ENCODE measurements at regions not wholly inside any gene's neighbourhood (a gene's known extent, or its start where the extent isn't known, plus 50 kb on each side); places are given as distances from the start of the nearest gene placed in this dataset.

DNA sequence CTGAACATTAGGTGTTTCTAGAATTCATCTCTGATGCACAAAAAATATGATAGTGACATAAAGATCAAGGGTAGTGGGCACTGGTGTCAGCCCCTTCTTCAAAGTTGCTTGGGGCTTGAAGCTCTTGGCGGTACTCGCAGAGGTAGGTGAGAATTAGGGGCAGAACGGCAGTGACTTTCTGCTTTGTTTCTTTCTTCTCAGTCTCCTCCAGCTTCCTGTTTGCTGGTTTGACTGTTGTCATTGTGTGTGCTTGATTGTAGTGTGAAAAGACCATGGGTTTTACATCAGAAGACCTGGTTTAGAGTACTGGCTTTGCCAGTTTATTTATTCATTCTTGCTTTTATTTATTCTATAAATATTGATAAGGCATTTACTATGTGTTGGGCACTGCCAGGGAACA, 156.7 kb upstream of the PLET1 start:
- 11% methylated on average over 3 of the region's 3 CpGs for WGBS (ENCODE audit: low lambda C conversion rate)
- Histone ChIP-seq H3K9me3 (ENCODE audit: low read length) (peaks cover 7% of the 10 kb centered on the region; the same call in 1 of the 2 replicates), H3K4me2 (ENCODE audit: low read depth, low read length) (no peak overlapping the region), H3K4me3 (replicated peaks in 1 of 3; ENCODE audit: insufficient read depth in 1 of 3, low read depth in 2 of 3, low read length in 3 of 3) (no peak overlapping the region), H3K4me1 (ENCODE audit: insufficient read depth, low read length) (no peaks in the 10 kb centered on the region), H2AFZ (ENCODE audit: low read length) (no peak overlapping the region), H4K20me1 (ENCODE audit: insufficient read depth, low read length) (no peaks in the 10 kb centered on the region), H3K9ac (ENCODE audit: insufficient read depth, low read depth, low read length) (no peak overlapping the region), H3K27me3 (ENCODE audit: control insufficient read depth in 1 of 2, insufficient read depth in 2 of 2, low read length in 2 of 2) (no peaks in the 10 kb centered on the region), H3K79me2 (ENCODE audit: insufficient read depth, low read length) (no peaks in the 10 kb centered on the region), H3K36me3 (replicated peaks in 1 of 2; ENCODE audit: control insufficient read depth in 1 of 2, insufficient read depth in 2 of 2, low read length in 2 of 2) (no peaks in the 10 kb centered on the region), H3K27ac (ENCODE audit: extremely low read length, insufficient read depth, low read length) (no peak overlapping the region)
- no peak for TF ChIP-seq ZIK1 (CRISPR knock-in tag; IDR thresholded peaks at IDR 0.05; ENCODE audit: borderline replicate concordance, low read depth)
- no peak for TF ChIP-seq CHCHD3 (CRISPR knock-in tag; IDR thresholded peaks at IDR 0.05)
- no peak for TF ChIP-seq LBX2 (CRISPR knock-in tag; IDR thresholded peaks at IDR 0.05; ENCODE audit: borderline replicate concordance)
- TF ChIP-seq SMAD9 (CRISPR knock-in tag; IDR thresholded peaks at IDR 0.05), result no peak
- TF ChIP-seq ZNF256 (CRISPR knock-in tag; conservative IDR thresholded peaks at IDR 0.05), result no peak
- TF ChIP-seq ZNF660 (CRISPR knock-in tag; IDR thresholded peaks at IDR 0.05; ENCODE audit: borderline replicate concordance, low read depth), result no peak
- TF ChIP-seq HMG20A (CRISPR knock-in tag; IDR thresholded peaks at IDR 0.05; ENCODE audit: borderline replicate concordance), result no peak
- TF ChIP-seq, protein P1, sequence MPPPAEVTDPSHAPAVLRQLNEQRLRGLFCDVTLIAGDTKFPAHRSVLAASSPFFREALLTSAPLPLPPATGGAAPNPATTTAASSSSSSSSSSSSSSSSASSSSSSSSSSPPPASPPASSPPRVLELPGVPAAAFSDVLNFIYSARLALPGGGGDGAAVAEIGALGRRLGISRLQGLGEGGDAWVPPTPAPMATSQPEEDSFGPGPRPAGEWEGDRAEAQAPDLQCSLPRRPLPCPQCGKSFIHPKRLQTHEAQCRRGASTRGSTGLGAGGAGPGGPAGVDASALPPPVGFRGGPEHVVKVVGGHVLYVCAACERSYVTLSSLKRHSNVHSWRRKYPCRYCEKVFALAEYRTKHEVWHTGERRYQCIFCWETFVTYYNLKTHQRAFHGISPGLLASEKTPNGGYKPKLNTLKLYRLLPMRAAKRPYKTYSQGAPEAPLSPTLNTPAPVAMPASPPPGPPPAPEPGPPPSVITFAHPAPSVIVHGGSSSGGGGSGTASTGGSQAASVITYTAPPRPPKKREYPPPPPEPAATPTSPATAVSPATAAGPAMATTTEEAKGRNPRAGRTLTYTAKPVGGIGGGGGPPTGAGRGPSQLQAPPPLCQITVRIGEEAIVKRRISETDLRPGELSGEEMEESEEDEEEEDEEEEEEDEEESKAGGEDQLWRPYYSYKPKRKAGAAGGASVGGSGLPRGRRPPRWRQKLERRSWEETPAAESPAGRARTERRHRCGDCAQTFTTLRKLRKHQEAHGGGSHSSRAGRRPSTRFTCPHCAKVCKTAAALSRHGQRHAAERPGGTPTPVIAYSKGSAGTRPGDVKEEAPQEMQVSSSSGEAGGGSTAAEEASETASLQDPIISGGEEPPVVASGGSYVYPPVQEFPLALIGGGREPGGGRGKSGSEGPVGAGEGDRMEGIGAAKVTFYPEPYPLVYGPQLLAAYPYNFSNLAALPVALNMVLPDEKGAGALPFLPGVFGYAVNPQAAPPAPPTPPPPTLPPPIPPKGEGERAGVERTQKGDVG (CRISPR knock-in tag; IDR thresholded peaks at IDR 0.05; ENCODE audit: borderline replicate concordance), result no peak
- TF ChIP-seq MXD1 (CRISPR knock-in tag; IDR thresholded peaks at IDR 0.05), result no peak
- TF ChIP-seq NFE2L2 (IDR thresholded peaks at IDR 0.05; ENCODE audit: low read length), result no peak
- no peak for TF ChIP-seq ZBTB8A (CRISPR knock-in tag; IDR thresholded peaks at IDR 0.05; ENCODE audit: borderline replicate concordance, low read depth)
- no peak for TF ChIP-seq STAG1 (CRISPR knock-in tag; IDR thresholded peaks at IDR 0.05)
- ATAC-seq (no peak), DNase-seq (ENCODE audit: low spot score) (no peak), FAIRE-seq (no peak)
- ChIA-PET CTCF (ENCODE audit: low intra/inter-chr PET ratio, low total read pairs) (no interaction called here), POLR2A (no interaction called here)
- no TSS peak for BruUV-seq (replicated peaks)
- intact Hi-C loops (cut with micrococcal nuclease; ENCODE audit: unreplicated experiment) (no loop called here), in situ Hi-C loops (cut with HindIII; ENCODE audit: extremely low pct_ligation_motif_present, low pct_unique_long_range_greater_than_20kb) (no loop called here)

Measured in HepG2 (cell line).